Activated CD8-positive, alpha-beta T cell treated with anti-CD3 and anti-CD28 coated beads for 36 hours (primary cell): ENCODE measurements at regions not wholly inside any gene's neighbourhood (a gene's known extent, or its start where the extent isn't known, plus 50 kb on each side); places are given as distances from the start of the nearest gene placed in this dataset.

Experiments
- ATAC-seq: fragments of 200-7000 bp; cut with Tn5 transposase; one replicate; pipeline ENCODE4 v1.10.0; 2021; ENCODE audit warnings: mild to moderate bottlenecking, moderate library complexity
- CTCF ChIA-PET: fragments of 350-600 bp; sonication (Branson Sonifier 250); formaldehyde crosslinking; loops from one replicate; lab custom pipeline; 2021; ENCODE audit warnings: antibody characterized with exemption; lab: Charles Lee
- POLR2A ChIA-PET: fragments of 350-600 bp; sonication (Branson Sonifier 250); formaldehyde crosslinking; loops from one replicate; lab custom pipeline; 2021; ENCODE audit warnings: antibody characterized with exemption; lab: Charles Lee
- DNase-seq: peaks from one replicate; pipeline ENCODE4 v3.0.0-alpha.2; 2020
- H3K27ac Mint-ChIP-seq: one replicate; pipeline ENCODE4 v1.8.0; 2021; ENCODE audit warnings: mild to moderate bottlenecking, mixed read lengths
- H3K27me3 Mint-ChIP-seq: one replicate; pipeline ENCODE4 v1.8.0; 2021; ENCODE audit warnings: mixed read lengths
- H3K36me3 Mint-ChIP-seq: one replicate; pipeline ENCODE4 v1.8.0; 2021; ENCODE audit warnings: low read depth, mixed read lengths
- H3K4me1 Mint-ChIP-seq: one replicate; pipeline ENCODE4 v1.8.0; 2021; ENCODE audit warnings: low read depth, mixed read lengths
- H3K4me3 Mint-ChIP-seq: one replicate; pipeline ENCODE4 v1.8.0; 2021; ENCODE audit warnings: mild to moderate bottlenecking, moderate library complexity, mixed read lengths
- H3K9me3 Mint-ChIP-seq: one replicate; pipeline ENCODE4 v1.8.0; 2021; ENCODE audit warnings: mixed read lengths
- CTCF ChIP-seq: fragments of 200-600 bp; IDR thresholded peaks from one replicate; pipeline ENCODE4 v1.8.0; 2022; ENCODE audit warnings: antibody characterized with exemption, mild to moderate bottlenecking
- intact Hi-C: fragments of 100-400 bp; cut with micrococcal nuclease; formaldehyde crosslinking; loops from one replicate; pipeline ENCODE4 v1.10.0; 2022

DNA sequence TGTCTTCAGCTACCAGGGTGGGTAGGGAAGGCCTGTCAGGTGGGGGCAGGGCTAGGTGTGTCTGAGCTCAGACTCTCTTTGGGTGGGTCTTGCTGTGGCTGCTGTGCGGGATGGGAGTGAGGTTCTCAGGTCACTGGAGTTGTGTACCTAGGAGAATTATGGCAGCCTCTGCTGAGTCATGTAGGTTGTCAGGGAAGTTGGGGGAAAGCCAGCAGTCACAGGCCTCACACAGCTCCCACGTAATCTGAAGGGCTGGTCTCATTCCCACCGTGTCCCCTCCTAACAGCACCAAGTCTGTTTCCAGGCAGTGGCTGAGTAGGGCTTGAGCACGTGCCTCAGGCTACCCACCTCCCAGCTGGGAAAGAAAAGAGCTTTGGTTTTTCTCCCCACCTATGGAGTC, 67.0 kb downstream of the CHCHD4 start:
- H3K36me3 Mint-ChIP-seq = no peaks in the 10 kb centered on the region
- POLR2A ChIA-PET = interaction anchor here (1.4 kb wide), 1 partner anchor 35 kb away, joined by 4 read pairs; no protein-coding TSS in a partner anchor

DNA sequence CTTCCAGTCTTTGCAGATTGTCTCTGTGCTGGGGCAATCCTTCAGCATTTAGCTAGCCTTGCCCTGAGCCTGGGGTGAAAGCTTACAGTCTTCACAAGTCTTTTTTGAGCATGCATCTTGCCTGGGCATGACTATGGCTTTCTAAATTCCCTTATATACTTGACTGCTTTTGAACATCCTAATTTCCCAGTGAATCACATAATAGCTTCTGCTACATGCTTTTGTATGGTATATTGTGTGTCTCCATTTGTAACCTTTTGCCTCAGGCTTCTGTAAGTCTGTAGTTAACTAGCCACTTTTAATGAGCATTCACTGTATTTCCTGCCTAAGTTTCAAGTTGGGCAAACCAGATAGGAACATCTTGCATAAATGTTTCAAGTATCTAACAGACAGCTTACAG, 76.8 kb downstream of the CHCHD4 start:
- H3K27ac Mint-ChIP-seq = no peak overlapping the region
- intact Hi-C loops = no loop called here
- ChIA-PET CTCF (interaction anchor here (1.0 kb wide), 1 partner anchor 8 kb away, joined by 3 read pairs; no protein-coding TSS in a partner anchor), POLR2A (no interaction called here)
- DNase-seq = no peak
- H3K27me3 Mint-ChIP-seq = peaks cover 22% of the 10 kb centered on the region
- no peak overlapping the region for H3K4me3 Mint-ChIP-seq
- H3K36me3 Mint-ChIP-seq = no peaks in the 10 kb centered on the region
- H3K4me1 Mint-ChIP-seq = no peaks in the 10 kb centered on the region
- no peak for ATAC-seq
- H3K9me3 Mint-ChIP-seq = no peaks in the 10 kb centered on the region
- TF ChIP-seq CTCF = no peak

More for the DNA sequence above, 67.0 kb downstream of the CHCHD4 start:
- no peaks in the 10 kb centered on the region for H3K4me1 Mint-ChIP-seq
- CTCF ChIA-PET = no interaction called here
- DNase-seq = no peak
- no peak for ATAC-seq
- no peak for TF ChIP-seq CTCF
- no peak overlapping the region for H3K4me3 Mint-ChIP-seq
- peaks cover 12% of the 10 kb centered on the region for H3K9me3 Mint-ChIP-seq
- H3K27me3 Mint-ChIP-seq = peaks cover 3% of the 10 kb centered on the region
- no peak overlapping the region for H3K27ac Mint-ChIP-seq
- intact Hi-C loops = no loop called here

DNA sequence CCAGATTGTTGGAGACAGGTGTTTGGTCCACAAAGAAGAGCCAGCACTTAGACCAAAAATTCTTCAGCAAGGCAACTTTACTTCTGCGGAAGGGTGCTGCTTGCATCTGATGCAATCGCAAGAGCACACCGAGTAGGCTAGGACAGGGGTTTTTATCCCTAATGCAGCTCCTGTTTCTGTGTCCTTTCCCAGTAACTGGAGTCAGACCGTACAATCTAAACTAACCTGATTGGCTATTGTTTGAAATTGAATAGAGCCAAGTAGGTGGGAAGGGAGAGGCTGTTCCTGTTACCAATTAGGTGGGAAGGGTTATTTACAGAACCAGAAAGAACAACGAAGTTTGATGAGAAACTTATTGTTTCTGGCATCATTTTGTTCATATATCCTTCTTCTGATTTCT, 77.6 kb downstream of the CHCHD4 start:
- no peak for TF ChIP-seq CTCF
- POLR2A ChIA-PET = no interaction called here
- no peak overlapping the region for H3K4me3 Mint-ChIP-seq
- no peaks in the 10 kb centered on the region for H3K36me3 Mint-ChIP-seq
- no peaks in the 10 kb centered on the region for H3K9me3 Mint-ChIP-seq
- CTCF ChIA-PET = no interaction called here
- ATAC-seq = no peak
- no peak for DNase-seq
- no peaks in the 10 kb centered on the region for H3K4me1 Mint-ChIP-seq
- no peak overlapping the region for H3K27ac Mint-ChIP-seq
- intact Hi-C loops = no loop called here
- H3K27me3 Mint-ChIP-seq = peaks cover 21% of the 10 kb centered on the region

GRCh38 chr3:14042680-14043079, 82.0 kb downstream of the CHCHD4 start:
- no peak for TF ChIP-seq CTCF
- no peaks in the 10 kb centered on the region for H3K9me3 Mint-ChIP-seq
- DNase-seq = no peak
- no peak overlapping the region for H3K27ac Mint-ChIP-seq
- peaks cover 10% of the 10 kb centered on the region for H3K27me3 Mint-ChIP-seq
- CTCF ChIA-PET = no interaction called here
- no peak overlapping the region for H3K4me3 Mint-ChIP-seq
- intact Hi-C loops = no loop called here
- POLR2A ChIA-PET = no interaction called here
- H3K4me1 Mint-ChIP-seq = no peaks in the 10 kb centered on the region
- no peak for ATAC-seq
- no peaks in the 10 kb centered on the region for H3K36me3 Mint-ChIP-seq

DNA sequence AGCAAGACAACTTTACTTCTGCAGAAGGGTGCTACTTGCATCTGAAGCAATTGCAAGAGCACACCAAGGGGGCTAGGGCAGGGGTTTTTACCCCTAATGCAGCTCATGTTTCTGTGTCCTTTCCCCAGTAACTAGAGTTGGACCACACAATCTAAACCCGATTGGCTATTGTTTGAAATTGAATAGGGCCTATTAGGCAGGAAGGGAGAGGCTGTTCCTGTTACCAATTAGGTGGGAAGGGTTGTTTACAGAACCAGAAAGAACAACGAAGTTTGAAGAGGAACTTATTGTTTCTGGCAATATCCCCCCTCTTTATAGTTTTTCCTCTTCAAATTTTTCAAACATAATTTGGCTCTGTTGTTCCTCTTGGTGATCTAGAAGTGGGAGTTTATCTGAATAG, 85.5 kb downstream of the CHCHD4 start:
- DNase-seq = no peak
- H3K9me3 Mint-ChIP-seq = peaks cover 5% of the 10 kb centered on the region
- H3K27me3 Mint-ChIP-seq = no peaks in the 10 kb centered on the region
- no peaks in the 10 kb centered on the region for H3K4me1 Mint-ChIP-seq
- ChIA-PET CTCF (interaction anchor here (1.2 kb wide), 1 partner anchor 9 kb away, joined by 3 read pairs; no protein-coding TSS in a partner anchor), POLR2A (no interaction called here)
- intact Hi-C loops = no loop called here
- H3K36me3 Mint-ChIP-seq = no peaks in the 10 kb centered on the region
- H3K4me3 Mint-ChIP-seq = no peak overlapping the region
- TF ChIP-seq CTCF = no peak
- H3K27ac Mint-ChIP-seq = no peak overlapping the region
- ATAC-seq = no peak
